Stimulated activated naive B cell treated with anti-CD40 and anti-IgM and Interleukin-4, amounts not matched to agents 10 μg/mL and 1 μg/mL and 100 μg/mL, for 72 hours (primary cell): ENCODE measurements at regions not wholly inside any gene's neighbourhood (a gene's known extent, or its start where the extent isn't known, plus 50 kb on each side); places are given as distances from the start of the nearest gene placed in this dataset.

ENCODE experiments used
- ATAC-seq, 2 donors: fragments of 150-1000 bp; cut with Tn5 transposase; replicated peaks; 2 replicates each; pipeline ENCODE4 v1.10.0; 2021; ENCODE audit warnings: moderate library complexity in 1 of 2
- DNase-seq: peaks from one replicate; pipeline ENCODE4 v3.0.0; 2021
- H3K27ac Mint-ChIP-seq: one replicate; pipeline ENCODE4 v1.8.0; 2022; ENCODE audit warnings: mild to moderate bottlenecking, mixed read lengths
- H3K27me3 Mint-ChIP-seq, 2 donors: one replicate each; pipeline ENCODE4 v1.8.0; 2022; ENCODE audit warnings: mixed read lengths in 2 of 2
- H3K36me3 Mint-ChIP-seq, 2 donors: one replicate each; pipeline ENCODE4 v1.8.0; 2022; ENCODE audit warnings: mixed read lengths in 2 of 2, mild to moderate bottlenecking in 1 of 2
- H3K4me1 Mint-ChIP-seq, 2 donors: one replicate each; pipeline ENCODE4 v1.8.0; 2022; ENCODE audit warnings: mixed read lengths in 2 of 2, mild to moderate bottlenecking in 1 of 2
- H3K4me3 Mint-ChIP-seq, 2 donors: one replicate each; pipeline ENCODE4 v1.8.0; 2022; ENCODE audit warnings: mild to moderate bottlenecking in 2 of 2, mixed read lengths in 2 of 2, moderate library complexity in 1 of 2
- H3K9me3 Mint-ChIP-seq, 2 donors: one replicate each; pipeline ENCODE4 v1.8.0; 2022; ENCODE audit warnings: mixed read lengths in 2 of 2, mild to moderate bottlenecking in 1 of 2

DNA sequence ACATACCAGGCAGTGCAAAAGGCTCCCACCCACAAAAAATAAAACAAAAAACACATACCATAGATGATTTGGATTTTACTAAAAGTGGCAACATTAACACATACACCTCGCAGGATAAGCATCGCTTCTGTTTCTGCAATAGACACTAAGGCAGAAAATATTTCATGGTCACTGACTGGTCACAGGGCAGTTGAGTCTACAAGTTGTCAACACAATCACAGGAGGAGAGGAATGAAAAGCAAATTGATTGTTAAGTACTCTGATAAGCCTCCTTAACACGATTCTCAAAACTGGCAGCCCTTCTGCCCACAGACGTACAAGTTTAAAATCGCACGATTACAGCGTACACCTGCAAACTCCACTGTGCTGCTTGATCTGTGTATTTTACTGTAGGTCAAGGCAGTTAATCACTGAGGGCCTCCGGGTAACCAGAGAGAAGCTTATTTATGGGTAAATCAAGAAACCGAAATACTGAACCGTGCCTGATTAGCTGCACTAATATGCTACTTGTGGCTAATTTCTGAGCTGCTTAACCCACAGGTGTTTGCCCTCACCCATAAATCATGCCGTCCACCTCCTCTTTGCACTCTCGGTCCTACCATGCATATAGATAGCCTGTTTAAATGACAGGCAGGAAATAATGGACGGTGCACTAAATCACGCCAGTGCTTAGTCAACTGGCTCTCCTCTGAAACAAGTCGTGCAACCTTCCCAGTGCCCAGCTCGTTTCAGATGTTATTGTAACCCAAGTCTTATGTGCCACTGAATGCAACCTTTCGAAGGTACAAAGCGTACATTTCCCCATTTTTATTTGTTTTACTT, 659.4 kb upstream of the ADAMTS16 start:
- no peak for ATAC-seq
- H3K4me3 Mint-ChIP-seq = no peak overlapping the region
- DNase-seq = no peak
- H3K27me3 Mint-ChIP-seq = no peaks in the 10 kb centered on the region
- no peak overlapping the region for H3K27ac Mint-ChIP-seq
- no peaks in the 10 kb centered on the region for H3K36me3 Mint-ChIP-seq
- no peaks in the 10 kb centered on the region for H3K4me1 Mint-ChIP-seq
- H3K9me3 Mint-ChIP-seq = peaks cover 7 to 9% of the 10 kb centered on the region in 2 donors

- Mint-ChIP-seq H3K9me3 (peaks cover 7 to 11% of the 10 kb centered on the region in 2 donors), H3K4me1 (no peaks in the 10 kb centered on the region), H3K36me3 (no peaks in the 10 kb centered on the region), H3K27ac (no peak overlapping the region), H3K4me3 (no peak overlapping the region), H3K27me3 (no peaks in the 10 kb centered on the region)
- DNase-seq (no peak), ATAC-seq (no peak)
These were observed 652.5 kb upstream of the ADAMTS16 start for GRCh38 chr5:4487581-4487980.

DNA sequence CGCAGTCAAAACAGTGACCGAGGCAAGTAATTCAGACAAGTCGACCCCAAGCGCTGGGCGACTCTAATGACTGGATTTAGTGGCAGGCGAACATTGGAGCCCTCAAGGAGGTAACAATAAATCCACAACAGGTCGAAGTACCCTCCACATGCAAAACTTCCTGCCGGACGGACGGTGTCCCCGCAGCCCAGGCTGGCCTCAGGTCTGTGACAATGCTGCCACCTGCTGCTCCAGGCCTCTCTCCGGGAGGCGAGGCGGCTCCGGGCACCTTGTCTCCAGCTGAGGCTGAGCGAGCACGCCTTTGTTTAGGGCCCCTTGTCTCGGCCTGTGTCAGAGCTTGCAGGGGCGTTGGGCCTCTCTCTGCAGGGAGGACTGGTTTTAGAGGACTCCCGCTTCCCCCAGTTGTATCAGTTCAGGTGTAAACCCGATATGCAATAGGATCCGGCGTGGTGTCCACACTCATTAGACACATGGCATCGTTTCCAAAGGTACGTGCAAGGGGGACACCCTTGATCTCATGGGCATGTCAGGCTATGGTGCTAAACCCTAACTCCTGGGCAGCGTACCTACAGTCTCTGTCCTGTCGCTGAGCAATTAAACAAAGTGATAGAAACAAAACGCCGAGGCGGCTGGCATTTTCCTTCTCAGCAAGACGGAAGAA, 628.0 kb upstream of the ADAMTS16 start:
- H3K4me1 Mint-ChIP-seq = no peaks in the 10 kb centered on the region
- H3K9me3 Mint-ChIP-seq = no peaks in the 10 kb centered on the region
- peaks cover 0 to 29% of the 10 kb centered on the region in 2 donors for H3K27me3 Mint-ChIP-seq
- no peak for DNase-seq
- ATAC-seq = peak; percentile 36 to 44
- H3K36me3 Mint-ChIP-seq = no peaks in the 10 kb centered on the region
- H3K27ac Mint-ChIP-seq = no peak overlapping the region
- H3K4me3 Mint-ChIP-seq = no peak overlapping the region

- Mint-ChIP-seq H3K27me3 (peaks cover 0 to 29% of the 10 kb centered on the region in 2 donors), H3K27ac (no peak overlapping the region), H3K4me3 (no peak overlapping the region), H3K36me3 (no peaks in the 10 kb centered on the region), H3K9me3 (no peaks in the 10 kb centered on the region), H3K4me1 (no peaks in the 10 kb centered on the region)
- no peak for DNase-seq
- ATAC-seq = no peak
These were observed 626.7 kb upstream of the ADAMTS16 start for GRCh38 chr5:4513381-4513780.

DNA sequence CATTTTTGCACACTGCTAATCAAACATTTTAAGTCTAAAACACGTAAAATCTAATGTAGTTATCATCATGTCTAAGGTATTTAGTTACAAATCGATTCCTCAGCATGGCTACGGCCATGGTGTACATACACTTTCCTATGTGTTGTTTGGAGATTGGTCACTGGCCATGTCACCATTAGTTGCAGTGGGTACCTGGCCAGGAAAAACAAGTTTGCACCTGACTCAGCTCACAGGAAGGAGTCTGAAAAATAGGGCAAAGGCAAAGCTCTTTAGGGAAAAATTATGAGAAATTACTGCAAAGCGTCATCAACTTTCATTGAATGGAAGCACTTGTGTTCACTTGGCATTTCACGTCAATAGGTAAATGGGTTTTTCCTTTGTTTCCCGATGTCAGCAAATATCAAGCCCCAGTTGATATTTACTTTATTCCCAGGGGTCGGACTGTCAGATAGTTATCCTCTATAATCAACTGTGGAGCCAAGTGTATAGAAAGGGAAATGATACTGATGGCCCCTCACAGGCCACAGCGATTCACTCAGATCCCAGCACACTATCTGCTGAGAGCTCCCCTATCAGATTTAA, 626.0 kb upstream of the ADAMTS16 start:
- no peaks in the 10 kb centered on the region for H3K4me1 Mint-ChIP-seq

DNA sequence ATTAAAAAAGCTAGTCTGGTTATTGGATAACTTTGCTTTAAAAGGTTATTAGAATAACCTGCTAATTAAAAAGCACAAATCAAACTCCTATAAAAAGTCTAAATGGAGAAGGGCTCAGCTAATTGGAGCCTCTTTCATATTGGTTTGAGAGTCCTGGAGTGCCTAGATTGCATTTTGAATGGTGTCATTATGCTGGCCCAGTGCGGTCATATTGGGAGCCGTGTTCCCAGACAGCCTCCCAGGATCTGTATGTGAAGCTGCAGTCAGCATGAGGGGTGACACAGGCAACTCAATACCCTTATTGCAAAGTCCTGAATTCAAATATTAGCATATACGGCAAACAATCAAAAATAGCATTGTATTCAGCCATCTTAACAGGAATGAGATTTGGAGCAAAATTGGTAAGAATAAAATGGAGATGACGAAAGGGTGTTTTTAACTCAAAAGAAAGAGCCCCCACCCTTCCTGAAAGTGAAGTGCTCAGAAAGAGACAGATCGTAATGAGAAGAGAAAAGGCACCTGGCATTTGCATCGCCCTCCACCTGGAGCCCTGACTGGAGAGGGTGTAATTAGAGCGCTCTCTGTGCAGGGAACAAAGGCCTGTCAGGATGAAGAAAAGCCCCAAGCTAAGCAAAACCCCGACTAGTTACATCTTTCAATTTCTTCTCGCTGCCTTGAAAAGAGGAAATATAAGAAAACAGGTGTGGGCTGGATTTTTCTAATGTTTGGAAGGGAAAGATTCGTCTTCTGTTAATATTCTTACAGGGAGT, 621.0 kb upstream of the ADAMTS16 start:
- no peak for DNase-seq
- Mint-ChIP-seq H3K4me3 (no peak overlapping the region), H3K27ac (no peak overlapping the region), H3K9me3 (peaks cover 7 to 12% of the 10 kb centered on the region in 2 donors), H3K27me3 (peaks cover 0 to 14% of the 10 kb centered on the region in 2 donors), H3K36me3 (no peaks in the 10 kb centered on the region), H3K4me1 (no peaks in the 10 kb centered on the region)
- ATAC-seq = no peak

More for the DNA sequence above, 626.0 kb upstream of the ADAMTS16 start:
- ATAC-seq = no peak
- H3K27ac Mint-ChIP-seq = no peak overlapping the region
- no peak overlapping the region for H3K4me3 Mint-ChIP-seq
- no peak for DNase-seq
- peaks cover 0 to 29% of the 10 kb centered on the region in 2 donors for H3K27me3 Mint-ChIP-seq
- peaks cover 0 to 2% of the 10 kb centered on the region in 2 donors for H3K9me3 Mint-ChIP-seq
- H3K36me3 Mint-ChIP-seq = no peaks in the 10 kb centered on the region

DNA sequence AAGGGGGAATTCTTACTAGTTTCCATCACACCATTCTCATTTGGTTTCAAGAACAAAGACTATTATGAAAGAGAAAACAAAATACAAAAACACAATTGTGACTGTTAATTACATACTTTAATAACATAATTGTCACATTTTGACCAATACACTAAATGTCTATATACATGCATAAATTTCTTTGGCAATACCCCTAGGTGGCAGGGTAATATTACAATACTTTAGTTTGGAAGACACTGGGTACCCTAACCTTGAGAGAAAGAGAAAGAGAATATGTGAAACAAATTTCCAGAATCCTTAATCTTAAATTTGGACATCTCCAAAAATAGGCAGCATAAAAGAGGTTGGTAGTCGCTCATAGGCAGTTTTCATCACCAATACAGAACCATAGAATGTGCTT, 619.6 kb upstream of the ADAMTS16 start:
- Mint-ChIP-seq H3K4me1 (no peaks in the 10 kb centered on the region), H3K27me3 (peaks cover 0 to 2% of the 10 kb centered on the region in 2 donors), H3K36me3 (no peaks in the 10 kb centered on the region), H3K4me3 (no peak overlapping the region), H3K27ac (no peak overlapping the region), H3K9me3 (peaks cover 7 to 12% of the 10 kb centered on the region in 2 donors)
- no peak for DNase-seq
- no peak for ATAC-seq

- DNase-seq (no peak), ATAC-seq (no peak)
- peaks cover 7 to 12% of the 10 kb centered on the region in 2 donors for H3K9me3 Mint-ChIP-seq
- H3K4me3 Mint-ChIP-seq = no peak overlapping the region
- H3K27me3 Mint-ChIP-seq = no peaks in the 10 kb centered on the region
- H3K27ac Mint-ChIP-seq = no peak overlapping the region
- H3K36me3 Mint-ChIP-seq = no peaks in the 10 kb centered on the region
- H3K4me1 Mint-ChIP-seq = no peaks in the 10 kb centered on the region
These were observed 617.1 kb upstream of the ADAMTS16 start for GRCh38 chr5:4523038-4523437.

- H3K27me3 Mint-ChIP-seq = no peaks in the 10 kb centered on the region
- ATAC-seq (no peak), DNase-seq (no peak)
- H3K4me3 Mint-ChIP-seq = no peak overlapping the region
- H3K27ac Mint-ChIP-seq = no peak overlapping the region
- no peaks in the 10 kb centered on the region for H3K4me1 Mint-ChIP-seq
- H3K36me3 Mint-ChIP-seq = no peaks in the 10 kb centered on the region
- no peaks in the 10 kb centered on the region for H3K9me3 Mint-ChIP-seq
These were observed 608.1 kb upstream of the ADAMTS16 start for GRCh38 chr5:4531756-4532704.

DNA sequence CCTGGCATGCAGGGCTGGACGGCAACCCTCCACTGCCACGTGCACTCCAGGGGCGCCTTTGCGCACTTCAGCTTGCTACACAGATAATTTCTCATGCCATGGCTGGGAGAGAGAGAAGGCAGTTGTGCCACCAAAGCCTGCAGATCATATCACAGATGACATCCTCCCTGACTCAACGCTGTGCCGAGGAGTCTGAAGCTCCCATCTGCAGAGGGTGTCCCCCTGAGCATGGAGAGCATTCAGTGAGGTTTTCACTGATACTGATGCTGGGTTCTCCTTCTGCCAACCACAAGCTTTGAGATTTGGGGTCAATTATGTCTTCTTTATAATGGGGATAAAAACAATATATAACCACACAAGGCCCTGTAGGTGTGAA, 607.4 kb upstream of the ADAMTS16 start:
- DNase-seq = no peak
- ATAC-seq = no peak
- Mint-ChIP-seq H3K27ac (no peak overlapping the region), H3K36me3 (no peaks in the 10 kb centered on the region), H3K4me3 (no peak overlapping the region), H3K27me3 (no peaks in the 10 kb centered on the region), H3K4me1 (no peaks in the 10 kb centered on the region), H3K9me3 (no peaks in the 10 kb centered on the region)

- Mint-ChIP-seq H3K27ac (no peak overlapping the region), H3K4me3 (no peak overlapping the region), H3K9me3 (no peaks in the 10 kb centered on the region), H3K4me1 (no peaks in the 10 kb centered on the region), H3K27me3 (no peaks in the 10 kb centered on the region), H3K36me3 (no peaks in the 10 kb centered on the region)
- DNase-seq (no peak), ATAC-seq (no peak)
These were observed 606.5 kb upstream of the ADAMTS16 start for GRCh38 chr5:4533457-4534105.

DNA sequence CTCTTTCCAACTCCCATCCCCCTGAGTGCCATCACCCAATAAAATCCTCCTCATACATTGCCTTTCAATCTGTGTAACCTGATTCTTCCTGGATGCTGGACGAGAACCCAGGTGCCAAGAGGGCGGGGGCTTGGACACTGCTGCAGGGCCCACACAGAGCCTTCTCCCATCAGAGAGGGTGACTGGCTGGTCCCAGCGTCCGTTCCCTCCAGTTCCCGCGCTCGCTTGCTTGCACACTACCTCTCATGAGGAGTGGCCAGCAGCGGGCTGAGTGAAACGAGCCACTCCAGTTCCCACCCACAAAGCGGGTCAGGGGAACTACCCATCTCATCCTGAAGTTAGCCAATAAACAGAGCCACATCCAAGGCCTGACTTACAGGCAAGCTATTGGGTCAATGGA, 602.6 kb upstream of the ADAMTS16 start:
- H3K4me3 Mint-ChIP-seq = no peak overlapping the region
- H3K9me3 Mint-ChIP-seq = no peaks in the 10 kb centered on the region
- DNase-seq = no peak
- H3K4me1 Mint-ChIP-seq = no peaks in the 10 kb centered on the region
- no peak overlapping the region for H3K27ac Mint-ChIP-seq
- no peaks in the 10 kb centered on the region for H3K27me3 Mint-ChIP-seq
- no peaks in the 10 kb centered on the region for H3K36me3 Mint-ChIP-seq
- no peak for ATAC-seq
